GM23248 (cell line): ENCODE measurements at regions not wholly inside any gene's neighbourhood (a gene's known extent, or its start where the extent isn't known, plus 50 kb on each side); places are given as distances from the start of the nearest gene placed in this dataset.
"Not testable (repeated sequence)": the region's sequence is repeated elsewhere in the genome, so short reads cannot be mapped to it uniquely, and the experiment has no call there.

Experiments used
- DNase-seq: peaks from one replicate; pipeline ENCODE4 v3.0.0-alpha.2; 2015
- H2AFZ ChIP-seq: fragments of 200-600 bp; sonication (generic); 2 replicates; pipeline ENCODE4 v1.6.1; 2016; ENCODE audit warnings: antibody characterized with exemption
- H3F3A ChIP-seq: fragments of 200-600 bp; sonication (generic); 2 replicates; pipeline ENCODE4 v1.6.1; 2016; ENCODE audit warnings: mild to moderate bottlenecking, antibody characterized with exemption, mixed run types; ENCODE audit not compliant: insufficient read depth
- H3K27ac ChIP-seq: fragments of 200-600 bp; sonication (generic); 2 replicates; pipeline ENCODE4 v1.5.1; 2016; ENCODE audit warnings: mild to moderate bottlenecking
- H3K27me3 ChIP-seq: fragments of 200-600 bp; sonication (generic); replicated peaks from 2 replicates; pipeline ENCODE4 v1.6.1; 2016; ENCODE audit warnings: mild to moderate bottlenecking; ENCODE audit not compliant: insufficient read depth
- H3K36me3 ChIP-seq: fragments of 200-600 bp; sonication (generic); 2 replicates; pipeline ENCODE4 v1.6.1; 2016; ENCODE audit warnings: low read depth, mild to moderate bottlenecking
- H3K4me1 ChIP-seq: fragments of 200-600 bp; sonication (generic); 2 replicates; pipeline ENCODE4 v1.6.1; 2016; ENCODE audit warnings: mild to moderate bottlenecking; ENCODE audit not compliant: insufficient read depth
- H3K4me2 ChIP-seq: fragments of 200-600 bp; sonication (generic); one replicate; pipeline ENCODE4 v1.6.1; 2016; ENCODE audit warnings: mild to moderate bottlenecking; ENCODE audit not compliant: unreplicated experiment
- H3K4me3 ChIP-seq: fragments of 200-600 bp; sonication (generic); 2 replicates; pipeline ENCODE4 v1.5.1; 2016; ENCODE audit warnings: mild to moderate bottlenecking
- H3K79me2 ChIP-seq: fragments of 200-600 bp; sonication (generic); 2 replicates; pipeline ENCODE4 v1.6.1; 2016; ENCODE audit warnings: mild to moderate bottlenecking; ENCODE audit not compliant: insufficient read depth
- H3K9ac ChIP-seq: fragments of 200-600 bp; sonication (generic); 2 replicates; pipeline ENCODE4 v1.6.1; 2016; ENCODE audit warnings: mild to moderate bottlenecking
- H3K9me2 ChIP-seq: fragments of 200-600 bp; sonication (generic); 2 replicates; pipeline ENCODE4 v1.6.1; 2016; ENCODE audit warnings: mixed run types, mild to moderate bottlenecking, moderate library complexity; ENCODE audit not compliant: insufficient read depth
- H3K9me3 ChIP-seq: fragments of 200-600 bp; sonication (generic); one replicate; pipeline ENCODE4 v1.6.1; 2017; ENCODE audit warnings: low read depth
- H4K20me1 ChIP-seq: fragments of 200-600 bp; sonication (generic); 2 replicates; pipeline ENCODE4 v1.6.0; 2016; ENCODE audit not compliant: insufficient read depth
- EZH2 ChIP-seq: fragments of 200-600 bp; sonication (generic); IDR thresholded peaks from 2 replicates; pipeline ENCODE4 v1.6.1; 2018; ENCODE audit warnings: antibody characterized with exemption, mild to moderate bottlenecking; ENCODE audit not compliant: insufficient read depth, poor library complexity, severe bottlenecking
- EZH2phosphoT487 ChIP-seq: fragments of 200-600 bp; sonication (generic); IDR thresholded peaks from 2 replicates; pipeline ENCODE4 v1.6.1; 2018; ENCODE audit warnings: antibody characterized with exemption, moderate library complexity, mild to moderate bottlenecking, low read depth; ENCODE audit not compliant: insufficient read depth
- WGBS, 2 experiments: methylation state at CpG; one replicate each; pipeline ENCODE4 v1.1.6; 2015 to 2017; ENCODE audit warnings: low lambda C conversion rate in 2 of 2, low coverage in 1 of 2; ENCODE audit errors: missing lambda C conversion rate in 2 of 2; 5-methylcytosine and 5-hydroxymethylcytosine counted together
- in situ Hi-C: fragments of 300-500 bp; cut with MboI; formaldehyde crosslinking; loops from 2 replicates; pipeline ENCODE4 v1.15.0; 2020

GRCh38 chr2:114350186-114350725 is 92.2 kb upstream of the DPP10 start:
- DNase-seq = no peak
- no peaks in the 10 kb centered on the region for H3K27me3 ChIP-seq
- no peaks in the 10 kb centered on the region for H3K4me1 ChIP-seq
- no peaks in the 10 kb centered on the region for H3K9me2 ChIP-seq
- no peak overlapping the region for H2AFZ ChIP-seq
- in situ Hi-C loops = no loop called here
- H4K20me1 ChIP-seq = no peaks in the 10 kb centered on the region
- H3K27ac ChIP-seq = no peak overlapping the region
- no peaks in the 10 kb centered on the region for H3K79me2 ChIP-seq
- TF ChIP-seq EZH2phosphoT487 (no peak), EZH2 (no peak)
- no peaks in the 10 kb centered on the region for H3K36me3 ChIP-seq
- no peaks in the 10 kb centered on the region for H3K9me3 ChIP-seq
- H3F3A ChIP-seq = no peaks in the 10 kb centered on the region
- H3K9ac ChIP-seq = no peak overlapping the region
- 2% methylated on average over 3 of the region's 3 CpGs for WGBS, 2 experiments
- no peak overlapping the region for H3K4me2 ChIP-seq
- H3K4me3 ChIP-seq = no peak overlapping the region

- no peak overlapping the region for H3K27ac ChIP-seq
- H3K4me1 ChIP-seq = no peaks in the 10 kb centered on the region
- no peaks in the 10 kb centered on the region for H3K9me2 ChIP-seq
- H3K27me3 ChIP-seq = no peaks in the 10 kb centered on the region
- no peak for DNase-seq
- H3K4me2 ChIP-seq = no peak overlapping the region
- H3K36me3 ChIP-seq = no peaks in the 10 kb centered on the region
- H3K9ac ChIP-seq = no peak overlapping the region
- no peak for TF ChIP-seq EZH2
- TF ChIP-seq EZH2phosphoT487 = no peak
- no peaks in the 10 kb centered on the region for H3F3A ChIP-seq
- H3K9me3 ChIP-seq = no peaks in the 10 kb centered on the region
- H4K20me1 ChIP-seq = no peaks in the 10 kb centered on the region
- no peaks in the 10 kb centered on the region for H3K79me2 ChIP-seq
- H3K4me3 ChIP-seq = no peak overlapping the region
- 59 to 88% methylated on average over 1 of the region's 1 CpG for WGBS, 2 experiments
- in situ Hi-C loops = no loop called here
- H2AFZ ChIP-seq = no peak overlapping the region
Observed at GRCh38 chr2:114352988-114353387, 89.5 kb upstream of the DPP10 start.

- Histone ChIP-seq H3K4me1 (no peaks in the 10 kb centered on the region), H3K9me2 (no peaks in the 10 kb centered on the region), H3K27me3 (no peaks in the 10 kb centered on the region), H3K9me3 (no peaks in the 10 kb centered on the region), H2AFZ (no peak overlapping the region), H3K36me3 (no peaks in the 10 kb centered on the region), H3K27ac (no peak overlapping the region), H3K9ac (no peak overlapping the region), H4K20me1 (no peaks in the 10 kb centered on the region), H3K79me2 (no peaks in the 10 kb centered on the region), H3K4me2 (no peak overlapping the region), H3F3A (no peaks in the 10 kb centered on the region), H3K4me3 (no peak overlapping the region)
- 24 to 34% methylated on average over 2 of the region's 2 CpGs for WGBS, 2 experiments
- TF ChIP-seq EZH2 = no peak
- no peak for TF ChIP-seq EZH2phosphoT487
- in situ Hi-C loops = no loop called here
- no peak for DNase-seq
Observed at GRCh38 chr2:114354199-114354598, 88.2 kb upstream of the DPP10 start.

- no peaks in the 10 kb centered on the region for H3F3A ChIP-seq
- no peaks in the 10 kb centered on the region for H3K9me2 ChIP-seq
- H3K9ac ChIP-seq = no peak overlapping the region
- in situ Hi-C loops = no loop called here
- no peaks in the 10 kb centered on the region for H3K79me2 ChIP-seq
- no peak overlapping the region for H3K27ac ChIP-seq
- no peaks in the 10 kb centered on the region for H4K20me1 ChIP-seq
- no peak overlapping the region for H3K4me3 ChIP-seq
- no peaks in the 10 kb centered on the region for H3K9me3 ChIP-seq
- no peak for DNase-seq
- H3K27me3 ChIP-seq = no peaks in the 10 kb centered on the region
- TF ChIP-seq EZH2 (no peak), EZH2phosphoT487 (no peak)
- WGBS, 2 experiments = 29 to 30% methylated on average over 2 of the region's 2 CpGs
- H3K4me1 ChIP-seq = no peaks in the 10 kb centered on the region
- no peak overlapping the region for H2AFZ ChIP-seq
- no peak overlapping the region for H3K4me2 ChIP-seq
- H3K36me3 ChIP-seq = no peaks in the 10 kb centered on the region
Observed at GRCh38 chr2:114368705-114369104, 73.7 kb upstream of the DPP10 start.

- H2AFZ ChIP-seq, in situ Hi-C loops, H3K27ac ChIP-seq, H3F3A ChIP-seq, H3K36me3 ChIP-seq, H3K9me2 ChIP-seq, H3K4me3 ChIP-seq, H3K27me3 ChIP-seq, DNase-seq, H3K79me2 ChIP-seq, H3K9ac ChIP-seq, H3K4me2 ChIP-seq, H4K20me1 ChIP-seq, H3K9me3 ChIP-seq, H3K4me1 ChIP-seq: not testable (repeated sequence)
Observed at GRCh38 chr2:114371721-114372120, 70.7 kb upstream of the DPP10 start.
